NCI-H1092 treated with DMSO at 0.1 percent for 48 hours (cell line): ENCODE measurements at regions not wholly inside any gene's neighbourhood (a gene's known extent, or its start where the extent isn't known, plus 50 kb on each side); places are given as distances from the start of the nearest gene placed in this dataset.

Experiments used
- DNase-seq: peaks from one replicate; lab custom pipeline; 2025; lab: John Stamatoyannopoulos, UW

DNA sequence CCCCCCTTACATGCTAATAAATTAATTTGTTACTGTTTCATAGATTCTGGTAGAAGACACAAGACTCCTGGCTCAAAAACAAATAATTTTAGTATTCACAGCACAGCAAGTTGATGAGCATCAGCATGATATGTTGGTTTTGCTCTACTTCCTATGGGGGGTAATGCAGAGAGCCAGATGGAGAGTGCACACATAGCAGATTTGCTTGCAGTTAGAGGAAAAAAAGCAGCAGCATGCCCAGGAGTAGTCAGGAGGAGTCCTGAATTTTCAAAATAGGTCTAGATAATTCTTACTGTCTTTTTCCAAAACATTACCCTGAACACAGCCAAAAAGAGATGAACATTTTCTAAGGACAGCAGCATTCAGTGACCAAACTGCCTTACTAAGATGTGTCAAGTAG, 261.3 kb downstream of the COX7C start:
- no peak for DNase-seq

DNA sequence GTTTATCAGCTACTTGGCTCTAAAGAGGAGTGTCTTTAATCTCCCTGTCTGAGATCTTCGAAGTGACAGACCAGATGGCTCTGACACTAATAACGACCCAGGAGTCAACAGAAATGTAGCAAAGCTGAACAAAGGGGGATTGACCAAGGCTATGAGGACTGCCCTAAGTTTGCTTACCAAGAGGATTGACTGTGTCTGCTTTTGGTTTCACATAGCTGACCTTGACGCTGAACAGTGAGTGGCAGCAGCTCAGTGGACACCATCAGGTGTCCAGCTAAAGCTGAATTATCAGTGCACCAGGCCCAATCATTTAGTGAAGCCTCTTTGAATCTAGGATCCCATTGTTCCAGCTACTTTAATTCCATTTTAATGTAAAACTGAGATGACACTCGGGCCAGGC, 262.6 kb downstream of the COX7C start:
- no peak for DNase-seq

DNA sequence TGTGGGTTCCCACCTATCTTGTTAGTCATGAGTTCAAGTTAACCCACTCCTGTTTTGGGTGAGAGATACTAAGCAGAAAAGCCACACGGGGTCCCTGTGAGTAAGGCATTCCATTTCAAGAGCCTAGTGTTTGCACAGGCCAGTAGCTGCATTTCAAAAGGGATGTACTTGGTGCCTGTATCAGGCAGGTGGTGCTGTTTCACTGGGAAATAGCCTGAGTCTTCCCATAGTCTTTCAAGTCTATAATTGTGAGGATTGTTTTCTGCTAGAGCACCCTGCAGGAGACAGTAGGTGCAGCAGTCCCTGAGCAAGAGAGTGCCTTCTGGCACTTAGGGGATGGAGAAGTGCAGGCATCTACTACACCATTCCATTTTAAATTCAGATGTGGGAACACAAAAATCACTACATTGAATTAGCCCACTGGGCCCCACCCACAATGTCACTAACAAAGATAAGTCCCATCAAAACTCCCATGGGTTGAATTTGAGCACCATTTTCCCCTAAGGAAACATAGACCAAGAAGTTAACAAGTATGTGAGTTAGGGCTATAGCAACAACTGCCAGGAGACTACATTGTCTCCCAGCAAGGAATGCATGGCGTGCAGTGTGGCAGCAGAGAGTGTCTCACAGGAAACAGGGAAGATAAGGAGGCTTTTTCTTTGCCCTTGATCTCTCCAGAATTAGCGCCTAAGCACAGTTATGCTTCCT, 263.2 kb downstream of the COX7C start:
- DNase-seq: peak; percentile 40

DNA sequence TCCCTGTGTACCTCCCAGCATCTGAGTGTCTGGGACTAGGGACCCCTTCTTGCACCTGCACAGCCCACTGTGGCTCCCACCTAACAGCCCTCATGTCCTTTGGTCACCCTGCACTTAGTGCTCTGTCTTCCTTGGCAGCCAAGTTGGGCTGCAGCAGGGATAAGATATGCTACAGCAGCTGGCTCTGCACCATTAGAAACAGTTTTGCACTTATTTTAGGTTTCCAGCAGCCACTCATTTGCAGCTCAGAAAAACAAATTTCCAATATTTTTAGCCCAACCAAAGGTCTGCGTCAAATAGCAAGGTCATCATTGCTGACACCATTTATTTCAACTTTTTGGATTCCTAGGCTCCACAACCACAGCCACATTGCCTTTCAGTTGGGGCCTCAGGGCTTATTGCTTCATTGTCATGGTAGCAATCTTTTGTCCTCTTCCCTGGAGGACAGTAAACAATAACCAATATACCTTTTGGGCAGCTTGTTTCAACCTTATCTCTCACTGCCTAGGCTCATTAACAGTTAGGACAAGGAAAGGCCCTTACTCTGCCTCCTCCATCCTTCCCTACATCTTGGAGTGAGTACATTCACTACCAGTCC, 263.9 kb downstream of the COX7C start:
- no peak for DNase-seq

GRCh38 chr5:86884608-86885007, 266.9 kb downstream of the COX7C start:
- no peak for DNase-seq

DNA sequence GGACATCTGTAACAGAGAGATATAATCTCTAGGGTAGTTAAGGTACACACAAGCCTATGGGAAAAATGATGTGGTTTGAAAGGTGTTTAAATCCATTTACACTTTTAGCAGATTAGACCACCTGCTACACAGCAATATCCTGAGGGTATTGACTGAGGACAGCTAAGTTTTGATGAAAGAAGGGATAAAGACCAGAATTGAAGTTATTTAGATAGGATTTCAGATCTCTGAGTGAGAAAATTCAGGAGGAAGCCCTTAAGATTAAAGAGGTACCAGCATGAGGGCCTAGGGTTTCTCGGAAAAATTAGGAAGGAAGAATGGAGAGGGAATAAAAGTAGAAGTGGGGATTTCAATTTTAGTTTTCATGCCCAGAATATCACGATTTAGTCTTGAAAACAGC, 267.3 kb downstream of the COX7C start:
- DNase-seq: no peak

- DNase-seq: no peak
Measured at GRCh38 chr5:86885489-86886230, 267.9 kb downstream of the COX7C start.

DNA sequence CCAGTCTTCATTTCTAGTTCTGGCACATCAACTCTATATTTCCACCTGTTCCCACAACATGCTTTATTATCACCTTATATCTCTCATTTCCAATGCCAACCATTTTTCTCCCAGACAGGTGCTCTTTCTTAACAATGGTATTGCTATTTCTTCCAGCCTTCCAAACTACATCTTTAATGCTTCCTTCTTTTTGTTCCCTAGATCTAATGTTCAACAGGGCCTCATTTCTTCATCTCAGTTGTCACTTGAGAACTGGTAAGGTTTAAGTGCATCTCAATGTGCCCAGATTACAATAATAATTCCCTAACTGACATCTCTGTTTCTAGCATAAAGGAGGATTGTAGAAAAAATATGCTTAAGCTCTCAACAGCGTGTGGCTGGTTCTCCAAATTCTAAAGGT, 272.6 kb downstream of the COX7C start:
- no peak for DNase-seq

DNA sequence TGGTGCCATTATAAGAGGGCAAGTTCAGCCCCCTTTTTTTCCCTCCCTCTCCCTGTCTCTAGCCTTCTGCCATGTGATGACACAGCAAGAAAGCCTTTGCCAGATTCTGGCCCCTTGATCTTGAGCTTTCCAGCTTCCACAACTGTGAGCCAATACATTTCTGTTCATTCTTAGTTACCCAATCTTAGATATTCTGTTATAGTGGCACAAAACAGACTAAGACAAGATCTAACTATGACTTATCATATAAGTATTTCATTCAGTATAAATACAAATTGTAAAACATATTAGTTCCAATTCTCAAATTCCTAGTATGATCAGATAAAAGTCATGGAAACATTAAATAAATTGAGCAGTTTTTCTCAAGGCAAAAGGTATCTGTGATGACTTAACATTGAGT, 276.3 kb downstream of the COX7C start:
- no peak for DNase-seq

- DNase-seq: no peak
Measured at GRCh38 chr5:86896916-86897315, 279.2 kb downstream of the COX7C start.

DNA sequence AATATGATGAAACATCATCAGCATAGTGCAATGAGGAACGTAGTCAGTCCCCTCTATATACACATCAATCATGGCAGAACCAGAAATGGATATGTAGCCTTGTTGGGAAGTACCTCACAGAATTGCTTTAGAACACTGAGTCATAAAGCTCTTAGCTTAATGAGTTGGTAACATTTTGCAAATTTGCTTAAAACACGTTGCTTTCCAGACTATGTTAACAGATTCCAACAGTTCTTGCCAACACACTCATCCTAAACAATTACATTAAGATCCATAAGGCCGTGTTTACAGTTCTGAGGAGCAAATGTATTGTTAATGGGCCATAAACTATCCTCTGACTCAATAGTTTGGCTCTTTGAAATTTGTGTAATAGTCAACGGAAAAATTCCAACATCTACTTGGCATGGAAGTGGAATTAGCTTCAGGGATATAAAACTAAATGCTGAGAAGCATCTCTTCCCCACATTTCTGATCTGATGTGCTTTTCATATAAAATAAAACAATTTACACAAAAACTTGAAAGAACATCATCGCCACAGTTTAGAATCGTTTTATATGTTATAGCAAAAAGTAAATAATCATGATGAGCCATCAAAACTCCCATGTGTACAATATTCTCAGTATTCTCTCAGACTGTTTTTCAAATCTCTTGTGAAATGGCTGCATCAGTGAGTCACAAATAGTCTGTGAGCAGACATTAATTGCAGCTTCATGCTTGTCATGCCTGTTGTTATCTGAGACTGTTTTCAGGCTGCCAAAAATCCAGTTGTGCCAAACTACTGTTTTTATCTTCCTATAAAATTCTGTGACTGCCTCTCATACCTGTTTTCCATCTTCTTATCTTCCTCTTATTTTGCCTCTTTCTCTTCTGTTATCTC, 291.9 kb downstream of the COX7C start:
- no peak for DNase-seq

- DNase-seq: no peak
Measured at GRCh38 chr5:86917117-86917579, 299.4 kb downstream of the COX7C start.

DNA sequence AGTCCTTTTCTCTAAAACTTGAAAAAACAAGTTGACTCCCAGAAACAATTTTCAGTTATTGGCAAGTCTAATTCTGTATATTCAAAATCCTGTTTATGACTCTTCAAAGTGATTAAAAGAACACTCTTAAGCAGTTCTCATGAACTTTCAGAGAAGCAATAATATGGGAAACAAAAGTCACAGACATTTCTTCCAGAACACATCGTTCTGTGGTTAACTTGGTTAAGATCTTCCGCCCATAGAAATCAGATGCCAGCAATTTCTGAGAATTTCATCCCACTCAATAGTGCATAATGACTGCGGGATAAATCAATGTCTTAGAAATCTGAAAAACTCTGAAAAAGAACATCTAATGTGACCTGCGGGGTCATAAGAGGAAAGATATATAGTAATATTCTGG, 300.5 kb downstream of the COX7C start:
- DNase-seq: no peak

GRCh38 chr5:86926033-86926432, 308.3 kb downstream of the COX7C start:
- no peak for DNase-seq

DNA sequence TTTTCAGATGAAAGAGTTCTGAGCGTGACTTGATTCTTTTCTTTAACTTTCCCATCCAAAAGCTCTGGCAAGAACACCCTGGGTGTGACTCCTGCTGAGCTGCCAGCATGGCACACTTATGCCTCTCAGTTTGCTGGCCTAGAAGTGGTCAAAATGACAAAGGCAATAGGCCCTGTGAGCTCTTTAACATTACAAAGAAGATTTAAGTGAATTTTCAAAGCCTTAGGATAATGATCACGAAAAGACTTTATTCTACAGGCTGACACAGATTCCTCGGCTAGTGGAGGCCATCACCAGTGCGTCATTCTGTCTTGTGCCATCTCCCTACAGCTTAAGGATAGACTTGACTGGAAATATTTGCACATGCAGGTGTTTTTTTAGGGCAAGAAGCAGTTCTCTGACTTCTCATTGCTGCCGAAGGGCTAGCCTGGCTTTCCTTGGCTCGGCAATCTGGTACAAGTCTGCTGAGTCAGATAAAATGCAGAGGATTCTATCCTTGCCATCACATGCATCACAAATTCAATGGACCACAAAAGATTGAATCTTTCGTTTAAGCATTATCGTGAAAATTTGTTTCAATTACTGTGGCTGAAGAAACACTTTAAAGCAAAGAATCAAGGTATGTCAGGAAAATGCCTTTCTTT, 311.5 kb downstream of the COX7C start:
- DNase-seq: no peak

DNA sequence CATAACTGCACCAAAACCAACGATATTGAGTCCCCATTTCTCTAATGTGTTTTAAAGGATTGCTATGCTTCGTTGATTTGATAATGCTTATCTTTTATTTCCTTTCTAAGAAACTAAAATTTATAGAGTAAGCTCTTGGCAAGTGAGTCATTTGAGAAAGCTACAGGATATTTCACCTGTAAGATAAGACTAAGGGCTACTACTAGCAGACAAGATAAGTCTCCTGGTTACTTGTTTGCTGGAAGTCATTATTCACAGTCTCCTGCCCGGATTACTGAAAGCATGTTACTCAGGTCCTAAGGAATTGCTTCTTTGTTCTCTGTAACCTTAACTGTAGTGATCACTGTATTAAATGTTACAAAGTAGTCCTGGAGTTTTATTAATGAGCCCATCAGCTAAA, 315.9 kb upstream of the RASA1 start:
- no peak for DNase-seq

DNA sequence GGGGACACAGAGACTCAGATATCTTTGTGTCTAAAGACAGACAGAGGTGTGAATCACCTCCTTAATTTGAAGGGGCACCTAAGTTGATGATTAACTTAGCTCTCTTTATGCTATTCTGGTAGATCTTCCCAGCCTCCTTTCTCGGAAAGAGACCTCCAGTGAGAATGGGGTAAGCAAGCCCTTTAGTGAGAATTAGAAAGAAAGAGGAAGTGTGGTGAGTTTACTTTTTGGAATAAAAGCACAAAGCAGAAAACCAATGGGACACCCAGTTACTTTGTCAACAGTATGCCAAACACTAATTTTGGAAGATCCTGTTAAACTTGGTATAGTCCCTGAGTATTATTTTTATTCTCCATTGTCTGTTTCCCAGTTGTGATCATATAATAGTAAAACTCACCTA, 302.8 kb upstream of the RASA1 start:
- no peak for DNase-seq

GRCh38 chr5:86968301-86968753, 299.4 kb upstream of the RASA1 start:
- DNase-seq: peak; percentile 31

DNA sequence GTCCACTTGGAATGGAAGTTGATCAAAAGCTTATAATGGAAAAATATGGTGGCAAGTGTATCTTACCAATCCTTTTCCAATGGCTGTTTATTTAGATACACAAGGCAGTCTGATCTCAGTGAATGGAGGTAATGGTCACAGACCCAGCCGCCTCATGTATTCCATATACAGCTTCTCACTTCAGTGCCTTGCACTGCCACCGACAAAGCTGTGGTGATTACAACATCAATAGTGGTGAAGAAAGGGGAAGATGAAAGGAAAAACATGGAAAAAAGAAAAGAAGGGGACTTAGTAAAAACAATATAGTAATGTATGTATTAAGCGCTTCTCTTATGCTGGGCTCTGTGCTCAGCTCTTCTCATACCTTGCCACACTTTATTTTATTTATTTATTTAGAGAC, 297.3 kb upstream of the RASA1 start:
- DNase-seq: no peak

GRCh38 chr5:86971034-86971571, 296.6 kb upstream of the RASA1 start:
- DNase-seq: no peak

- DNase-seq: no peak
Measured at GRCh38 chr5:86974955-86975354, 292.7 kb upstream of the RASA1 start.
